AG04450 (cell line): ENCODE measurements at regions not wholly inside any gene's neighbourhood (a gene's known extent, or its start where the extent isn't known, plus 50 kb on each side); places are given as distances from the start of the nearest gene placed in this dataset.

ENCODE experiments used
- CTCF ChIA-PET: fragments of 300-600, 350-600 bp; formaldehyde crosslinking; extraction: SDS; loops from one replicate; lab custom pipeline; 2022; ENCODE audit warnings: antibody characterized with exemption, inconsistent platforms; lab: Charles Lee
- POLR2A ChIA-PET: fragments of 350-600 bp; formaldehyde crosslinking; extraction: SDS; loops from one replicate; lab custom pipeline; 2021; ENCODE audit warnings: antibody characterized with exemption, inconsistent platforms; lab: Yijun Ruan, JAX
- DNase-seq: peaks from one replicate; pipeline ENCODE4 v3.0.0-alpha.2; 2011; ENCODE audit warnings: low read depth, low spot score
- H3K27ac ChIP-seq: one replicate; pipeline ENCODE4 v1.5.1; 2012; ENCODE audit warnings: low read depth, low read length, control low read depth
- H3K27me3 ChIP-seq: one replicate; pipeline ENCODE4 v1.6.0; 2012; ENCODE audit warnings: low read length; ENCODE audit not compliant: control insufficient read depth, insufficient read depth
- H3K4me3 ChIP-seq: 2 replicates; pipeline ENCODE4 v1.5.1; 2011; ENCODE audit warnings: mild to moderate bottlenecking, low read depth, low read length, control low read depth
- H3K9me3 ChIP-seq: 2 replicates; pipeline ENCODE4 v1.5.1; 2012; ENCODE audit warnings: low read length; ENCODE audit not compliant: control insufficient read depth, insufficient read depth
- TF ChIP-seq, protein P1 (sequence below): IDR thresholded peaks from 2 replicates; pipeline ENCODE4 v1.5.1; 2011; ENCODE audit warnings: low read depth, low read length, control low read depth, inconsistent platforms

GRCh38 chr13:39200249-39200910 lies 162.1 kb downstream of the NHLRC3 start:
- no peak for DNase-seq
- CTCF ChIA-PET: no interaction called here
- Histone ChIP-seq H3K4me3 (no peak overlapping the region), H3K27me3 (no peaks in the 10 kb centered on the region), H3K27ac (no peak overlapping the region), H3K9me3 (no peaks in the 10 kb centered on the region)
- POLR2A ChIA-PET: no interaction called here
- TF ChIP-seq, protein P1, sequence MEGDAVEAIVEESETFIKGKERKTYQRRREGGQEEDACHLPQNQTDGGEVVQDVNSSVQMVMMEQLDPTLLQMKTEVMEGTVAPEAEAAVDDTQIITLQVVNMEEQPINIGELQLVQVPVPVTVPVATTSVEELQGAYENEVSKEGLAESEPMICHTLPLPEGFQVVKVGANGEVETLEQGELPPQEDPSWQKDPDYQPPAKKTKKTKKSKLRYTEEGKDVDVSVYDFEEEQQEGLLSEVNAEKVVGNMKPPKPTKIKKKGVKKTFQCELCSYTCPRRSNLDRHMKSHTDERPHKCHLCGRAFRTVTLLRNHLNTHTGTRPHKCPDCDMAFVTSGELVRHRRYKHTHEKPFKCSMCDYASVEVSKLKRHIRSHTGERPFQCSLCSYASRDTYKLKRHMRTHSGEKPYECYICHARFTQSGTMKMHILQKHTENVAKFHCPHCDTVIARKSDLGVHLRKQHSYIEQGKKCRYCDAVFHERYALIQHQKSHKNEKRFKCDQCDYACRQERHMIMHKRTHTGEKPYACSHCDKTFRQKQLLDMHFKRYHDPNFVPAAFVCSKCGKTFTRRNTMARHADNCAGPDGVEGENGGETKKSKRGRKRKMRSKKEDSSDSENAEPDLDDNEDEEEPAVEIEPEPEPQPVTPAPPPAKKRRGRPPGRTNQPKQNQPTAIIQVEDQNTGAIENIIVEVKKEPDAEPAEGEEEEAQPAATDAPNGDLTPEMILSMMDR: no peak

DNA sequence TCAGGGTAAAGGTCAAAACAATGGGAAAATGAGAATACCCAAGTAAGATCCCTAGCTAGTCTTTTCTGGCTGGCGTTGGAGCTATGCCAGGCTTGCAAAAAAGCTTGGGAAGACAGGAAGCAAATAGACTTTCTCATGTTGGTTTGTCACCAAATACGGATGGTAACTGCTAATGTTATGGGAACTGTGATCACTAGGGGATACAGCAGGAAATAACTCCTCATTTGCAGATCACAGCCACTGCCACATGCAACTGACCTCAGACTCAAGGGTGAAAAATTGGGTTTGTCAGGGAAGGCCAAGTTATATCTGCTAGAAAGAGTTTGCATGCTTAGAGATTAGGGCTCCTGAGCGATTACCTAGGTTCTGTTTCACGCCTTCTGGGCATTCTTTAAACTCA lies 162.9 kb downstream of the NHLRC3 start:
- no peaks in the 10 kb centered on the region for H3K9me3 ChIP-seq
- no peak overlapping the region for H3K27ac ChIP-seq
- ChIA-PET POLR2A (no interaction called here), CTCF (no interaction called here)
- no peak for DNase-seq
- no peak overlapping the region for H3K4me3 ChIP-seq
- H3K27me3 ChIP-seq: no peaks in the 10 kb centered on the region
- TF ChIP-seq, protein P1: no peak

GRCh38 chr13:39202746-39203145 lies 164.5 kb downstream of the NHLRC3 start:
- no peaks in the 10 kb centered on the region for H3K27me3 ChIP-seq
- no peaks in the 10 kb centered on the region for H3K9me3 ChIP-seq
- ChIA-PET POLR2A (no interaction called here), CTCF (no interaction called here)
- no peak overlapping the region for H3K27ac ChIP-seq
- no peak for DNase-seq
- TF ChIP-seq, protein P1: no peak
- no peak overlapping the region for H3K4me3 ChIP-seq

DNA sequence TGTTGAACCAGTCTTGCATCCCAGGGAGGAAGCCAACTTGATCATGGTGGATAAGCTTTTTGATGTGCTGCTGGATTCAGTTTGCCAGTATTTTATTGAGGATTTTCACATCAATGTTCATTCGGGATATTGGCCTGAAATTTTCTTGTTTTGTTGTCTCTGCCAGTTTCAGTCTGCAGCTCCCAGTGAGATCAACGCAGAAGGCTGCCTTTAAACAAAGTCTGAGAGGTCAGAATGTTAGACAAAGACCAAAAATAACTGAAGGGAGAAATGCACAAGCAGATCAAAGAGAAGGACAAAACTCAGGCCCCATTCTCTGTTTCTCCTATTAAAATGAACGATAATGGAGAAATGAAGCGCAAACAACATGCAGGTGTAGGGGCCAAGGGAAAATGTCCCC lies 170.4 kb downstream of the NHLRC3 start:
- ChIA-PET POLR2A (no interaction called here), CTCF (no interaction called here)
- Histone ChIP-seq H3K27ac (no peak overlapping the region), H3K27me3 (no peaks in the 10 kb centered on the region), H3K9me3 (no peaks in the 10 kb centered on the region), H3K4me3 (no peak overlapping the region)
- TF ChIP-seq, protein P1: no peak
- no peak for DNase-seq

GRCh38 chr13:39209731-39210531 lies 171.7 kb downstream of the NHLRC3 start:
- TF ChIP-seq, protein P1: no peak
- Histone ChIP-seq H3K27ac (no peak overlapping the region), H3K4me3 (no peak overlapping the region), H3K9me3 (no peaks in the 10 kb centered on the region), H3K27me3 (no peaks in the 10 kb centered on the region)
- DNase-seq: no peak
- CTCF ChIA-PET: no interaction called here
- POLR2A ChIA-PET: interaction anchor here (0.5 kb wide), 1 partner anchor 1444 kb away, joined by 14 read pairs; no protein-coding TSS in a partner anchor
